GM11168 (cell line): ENCODE measurements at regions not wholly inside any gene's neighbourhood (a gene's known extent, or its start where the extent isn't known, plus 50 kb on each side); places are given as distances from the start of the nearest gene placed in this dataset.

Source experiments
- in situ Hi-C: fragments of 300-500 bp; cut with MboI; formaldehyde crosslinking; loops from one replicate; pipeline ENCODE4 v1.12.0; 2022; ENCODE audit warnings: low sequenced_read_pairs; ENCODE audit not compliant: unreplicated experiment

- in situ Hi-C loops = no loop called here
Observed at GRCh38 chr11:71081704-71082230, 170.6 kb downstream of the SHANK2 start.

- in situ Hi-C loops = no loop called here
Observed at GRCh38 chr11:71080239-71081097, 171.9 kb downstream of the SHANK2 start.

- in situ Hi-C loops = no loop called here
Observed at GRCh38 chr11:71079795-71080194, 172.6 kb downstream of the SHANK2 start.

GRCh38 chr11:71078482-71078881 is 173.9 kb downstream of the SHANK2 start:
- in situ Hi-C loops = no loop called here

GRCh38 chr11:71076525-71077304 is 175.7 kb downstream of the SHANK2 start:
- in situ Hi-C loops = no loop called here

GRCh38 chr11:71075871-71076420 is 176.4 kb downstream of the SHANK2 start:
- in situ Hi-C loops = no loop called here

- in situ Hi-C loops = no loop called here
Observed at GRCh38 chr11:71075116-71075720, 177.2 kb downstream of the SHANK2 start.

- in situ Hi-C loops = loop anchor here (25.0 kb wide), 1 partner anchor 260 kb away; no protein-coding TSS in a partner anchor
Observed at GRCh38 chr11:71071736-71072509, 180.5 kb downstream of the SHANK2 start.

GRCh38 chr11:71070490-71071453 is 181.6 kb downstream of the SHANK2 start:
- in situ Hi-C loops = loop anchor here (25.0 kb wide), 1 partner anchor 258 kb away; no protein-coding TSS in a partner anchor

GRCh38 chr11:71068963-71069362 is 183.4 kb downstream of the SHANK2 start:
- in situ Hi-C loops = loop anchor here (25.0 kb wide), 1 partner anchor 257 kb away; no protein-coding TSS in a partner anchor

- in situ Hi-C loops = loop anchor here (25.0 kb wide), 1 partner anchor 255 kb away; no protein-coding TSS in a partner anchor
Observed at GRCh38 chr11:71067753-71068152, 184.6 kb downstream of the SHANK2 start.

- in situ Hi-C loops = loop anchor here (25.0 kb wide), 1 partner anchor 254 kb away; no protein-coding TSS in a partner anchor
Observed at GRCh38 chr11:71066311-71066710, 186.1 kb downstream of the SHANK2 start.

- in situ Hi-C loops = loop anchor here (25.0 kb wide), 1 partner anchor 254 kb away; no protein-coding TSS in a partner anchor
Observed at GRCh38 chr11:71065841-71066240, 186.5 kb downstream of the SHANK2 start.

- in situ Hi-C loops = loop anchor here (25.0 kb wide), 1 partner anchor 253 kb away; no protein-coding TSS in a partner anchor
Observed at GRCh38 chr11:71064702-71065515, 187.5 kb downstream of the SHANK2 start.

GRCh38 chr11:71064183-71064582 is 188.2 kb downstream of the SHANK2 start:
- in situ Hi-C loops = loop anchor here (25.0 kb wide), 1 partner anchor 252 kb away; no protein-coding TSS in a partner anchor

- in situ Hi-C loops = loop anchor here (25.0 kb wide), 1 partner anchor 251 kb away; no protein-coding TSS in a partner anchor
Observed at GRCh38 chr11:71063129-71063528, 189.2 kb downstream of the SHANK2 start.

- in situ Hi-C loops = loop anchor here (25.0 kb wide), 1 partner anchor 250 kb away; no protein-coding TSS in a partner anchor
Observed at GRCh38 chr11:71062199-71062598, 190.2 kb downstream of the SHANK2 start.
